LNCAP (cell line): ENCODE measurements at regions not wholly inside any gene's neighbourhood (a gene's known extent, or its start where the extent isn't known, plus 50 kb on each side); places are given as distances from the start of the nearest gene placed in this dataset.

Experiments
- TF ChIP-seq, protein P1 (sequence below): fragments of 450-650 bp; IDR thresholded peaks from 2 replicates; pipeline ENCODE4 v1.5.1; 2017; ENCODE audit warnings: mild to moderate bottlenecking

DNA sequence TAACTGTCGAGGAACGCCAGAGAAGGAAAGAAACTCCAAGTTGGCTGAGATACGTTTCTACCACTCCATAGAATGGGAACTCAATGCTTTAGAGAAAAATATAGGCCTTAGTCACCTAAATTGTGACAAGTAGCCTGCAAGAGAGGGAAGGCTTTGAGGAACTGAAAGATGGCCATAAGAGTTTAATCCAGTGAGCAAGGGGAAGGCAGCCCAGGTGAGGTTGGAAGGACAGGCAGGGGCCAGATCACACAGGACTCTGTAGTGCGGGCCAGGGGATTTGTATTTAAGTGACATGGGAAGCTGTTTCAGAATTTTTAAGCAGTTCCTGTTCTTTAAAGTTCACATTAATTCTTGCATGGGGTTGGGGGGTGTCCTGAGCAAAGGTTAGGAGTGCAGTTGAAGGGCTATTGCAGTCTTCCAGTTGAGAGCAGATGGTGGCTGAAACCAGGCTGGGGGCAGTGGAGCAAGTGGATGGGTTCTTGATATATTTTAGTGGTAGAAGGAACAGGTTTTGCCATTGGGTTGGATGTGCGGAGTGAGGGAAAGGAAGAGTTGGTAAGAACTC, 138.9 kb upstream of the PELI1 start:
- TF ChIP-seq, protein P1, sequence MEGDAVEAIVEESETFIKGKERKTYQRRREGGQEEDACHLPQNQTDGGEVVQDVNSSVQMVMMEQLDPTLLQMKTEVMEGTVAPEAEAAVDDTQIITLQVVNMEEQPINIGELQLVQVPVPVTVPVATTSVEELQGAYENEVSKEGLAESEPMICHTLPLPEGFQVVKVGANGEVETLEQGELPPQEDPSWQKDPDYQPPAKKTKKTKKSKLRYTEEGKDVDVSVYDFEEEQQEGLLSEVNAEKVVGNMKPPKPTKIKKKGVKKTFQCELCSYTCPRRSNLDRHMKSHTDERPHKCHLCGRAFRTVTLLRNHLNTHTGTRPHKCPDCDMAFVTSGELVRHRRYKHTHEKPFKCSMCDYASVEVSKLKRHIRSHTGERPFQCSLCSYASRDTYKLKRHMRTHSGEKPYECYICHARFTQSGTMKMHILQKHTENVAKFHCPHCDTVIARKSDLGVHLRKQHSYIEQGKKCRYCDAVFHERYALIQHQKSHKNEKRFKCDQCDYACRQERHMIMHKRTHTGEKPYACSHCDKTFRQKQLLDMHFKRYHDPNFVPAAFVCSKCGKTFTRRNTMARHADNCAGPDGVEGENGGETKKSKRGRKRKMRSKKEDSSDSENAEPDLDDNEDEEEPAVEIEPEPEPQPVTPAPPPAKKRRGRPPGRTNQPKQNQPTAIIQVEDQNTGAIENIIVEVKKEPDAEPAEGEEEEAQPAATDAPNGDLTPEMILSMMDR, result no peak

DNA sequence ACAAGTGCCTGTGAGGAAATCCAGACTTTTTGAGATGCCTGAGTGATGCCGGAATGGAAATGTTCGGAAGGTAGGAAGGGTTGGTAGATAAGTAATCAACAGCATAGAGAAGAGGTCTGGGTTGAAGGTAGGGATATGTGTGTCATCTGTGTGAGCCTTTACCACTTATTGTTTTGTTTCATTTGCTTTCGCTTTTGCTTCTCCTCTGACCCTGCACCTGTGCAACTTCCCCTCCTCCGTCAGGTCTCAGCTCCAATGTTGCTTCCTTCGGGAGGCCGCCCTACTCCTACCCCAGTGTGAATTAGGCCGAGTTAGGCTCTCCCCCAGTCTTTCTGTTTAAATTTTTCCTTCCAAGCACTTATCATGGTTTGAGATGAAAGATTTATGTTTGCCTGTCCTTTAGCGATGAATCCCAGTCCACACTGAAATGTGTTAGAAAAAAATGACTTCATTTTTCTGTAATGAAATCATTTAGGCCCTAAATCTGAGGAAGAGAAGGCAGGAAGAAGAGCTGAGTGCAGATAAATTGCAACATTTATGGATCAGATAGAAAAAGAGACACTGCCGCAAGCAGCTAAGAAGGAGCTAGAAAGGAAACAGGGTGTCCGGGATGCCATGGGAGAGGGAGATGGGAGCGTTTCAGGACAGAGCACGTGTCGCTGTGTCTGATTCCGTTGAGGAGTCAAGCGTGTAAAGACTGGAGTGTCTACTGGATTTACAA, 139.6 kb upstream of the PELI1 start:
- TF ChIP-seq, protein P1, result no peak

DNA sequence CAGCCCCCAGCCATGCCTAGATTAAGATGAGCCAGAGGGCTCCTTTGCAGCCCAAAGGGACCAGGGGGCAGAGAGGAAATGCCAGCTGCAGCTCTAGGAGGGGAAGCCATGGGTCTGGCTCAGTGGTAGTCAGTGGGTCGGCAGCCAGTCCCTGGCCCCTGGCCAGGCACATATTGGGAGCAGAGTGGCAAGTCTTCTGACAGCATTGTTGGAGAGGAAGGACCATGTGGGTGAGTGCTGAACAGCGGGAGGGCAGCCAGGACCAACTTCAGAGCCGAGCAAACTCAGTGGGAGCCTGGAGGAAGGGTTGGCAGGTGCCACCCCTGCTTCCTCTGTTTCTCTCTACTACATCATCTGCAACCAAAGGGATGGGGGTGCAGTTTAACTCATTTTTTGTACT, 140.5 kb upstream of the PELI1 start:
- TF ChIP-seq, protein P1, result no peak

- TF ChIP-seq, protein P1, result no peak
Observed at GRCh38 chr2:64287202-64287740, 143.1 kb upstream of the PELI1 start.

GRCh38 chr2:64288321-64289193, 144.3 kb upstream of the PELI1 start:
- TF ChIP-seq, protein P1, result no peak

DNA sequence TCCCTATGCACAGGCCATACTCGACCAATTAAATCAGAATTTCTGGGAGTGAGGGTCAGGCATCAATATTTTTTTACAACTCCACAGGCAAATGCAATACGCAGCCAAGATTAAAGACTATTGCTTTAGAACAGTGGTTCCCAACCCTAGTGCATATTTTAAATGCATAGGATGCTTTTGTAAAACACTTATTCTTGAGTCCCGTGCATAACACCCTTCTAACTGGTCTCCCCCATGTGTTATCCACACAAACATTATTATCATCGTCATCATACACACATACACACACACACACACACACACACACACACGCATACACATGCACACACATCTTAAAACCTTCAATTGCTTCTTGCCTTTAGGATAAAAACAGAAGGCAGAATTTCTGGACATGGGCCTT, 145.0 kb upstream of the PELI1 start:
- TF ChIP-seq, protein P1, result no peak

GRCh38 chr2:64289737-64290136, 145.5 kb upstream of the PELI1 start:
- TF ChIP-seq, protein P1, result no peak
